NCI-H146 treated with DMSO at 0.1 percent for 48 hours (cell line): ENCODE measurements at regions not wholly inside any gene's neighbourhood (a gene's known extent, or its start where the extent isn't known, plus 50 kb on each side); places are given as distances from the start of the nearest gene placed in this dataset.

Source experiments
- DNase-seq: peaks from one replicate; lab custom pipeline; 2025; ENCODE audit not compliant: unreplicated experiment; lab: John Stamatoyannopoulos, UW

DNA sequence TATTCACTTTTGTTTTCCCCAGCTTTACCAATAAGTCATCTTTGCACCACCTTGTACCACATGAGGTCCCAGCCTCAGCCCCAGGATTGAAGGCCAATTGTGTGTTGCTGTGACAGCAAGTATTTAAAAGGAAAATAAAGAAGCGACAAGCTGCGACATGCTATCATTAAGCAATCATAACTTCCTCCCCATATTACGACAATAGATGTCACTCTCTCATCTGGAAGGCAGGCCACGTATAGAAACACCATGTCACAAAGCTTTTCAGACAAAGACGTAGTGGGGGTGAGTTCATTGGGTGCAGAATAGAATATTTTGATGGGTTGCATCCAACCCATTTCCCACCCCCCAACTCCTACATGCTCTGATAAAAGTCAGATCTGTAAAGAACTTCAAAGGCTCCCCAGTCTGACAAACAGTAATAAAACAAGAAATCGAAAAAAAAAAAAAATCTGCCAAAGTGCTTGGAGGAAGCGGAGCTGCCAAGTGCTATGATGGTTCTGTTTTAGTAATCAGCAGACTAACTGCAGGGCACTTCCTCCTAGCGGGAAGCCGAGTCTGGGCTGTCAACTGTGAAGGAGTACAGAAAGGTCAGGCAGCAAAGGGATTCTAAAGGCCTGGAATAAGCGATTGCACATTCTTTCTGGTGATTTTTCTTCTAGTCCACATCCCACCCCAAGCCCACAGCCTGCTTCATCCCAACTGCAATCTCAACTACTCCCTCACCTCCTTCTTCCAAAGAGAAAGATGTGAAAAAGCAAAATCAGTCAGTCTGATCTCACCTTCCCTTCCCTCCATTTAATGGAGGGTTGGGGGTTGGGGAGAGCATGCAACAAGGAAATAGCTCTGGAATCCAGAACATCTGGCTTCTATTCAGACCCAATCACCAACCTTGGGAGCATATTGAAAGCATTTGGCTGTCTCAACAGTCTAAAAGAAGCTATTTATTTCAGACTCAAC, 131.4 kb upstream of the UBASH3B start:
- DNase-seq, result no peak

- no peak for DNase-seq
These were observed 133.9 kb upstream of the UBASH3B start for GRCh38 chr11:122521626-122522025.

DNA sequence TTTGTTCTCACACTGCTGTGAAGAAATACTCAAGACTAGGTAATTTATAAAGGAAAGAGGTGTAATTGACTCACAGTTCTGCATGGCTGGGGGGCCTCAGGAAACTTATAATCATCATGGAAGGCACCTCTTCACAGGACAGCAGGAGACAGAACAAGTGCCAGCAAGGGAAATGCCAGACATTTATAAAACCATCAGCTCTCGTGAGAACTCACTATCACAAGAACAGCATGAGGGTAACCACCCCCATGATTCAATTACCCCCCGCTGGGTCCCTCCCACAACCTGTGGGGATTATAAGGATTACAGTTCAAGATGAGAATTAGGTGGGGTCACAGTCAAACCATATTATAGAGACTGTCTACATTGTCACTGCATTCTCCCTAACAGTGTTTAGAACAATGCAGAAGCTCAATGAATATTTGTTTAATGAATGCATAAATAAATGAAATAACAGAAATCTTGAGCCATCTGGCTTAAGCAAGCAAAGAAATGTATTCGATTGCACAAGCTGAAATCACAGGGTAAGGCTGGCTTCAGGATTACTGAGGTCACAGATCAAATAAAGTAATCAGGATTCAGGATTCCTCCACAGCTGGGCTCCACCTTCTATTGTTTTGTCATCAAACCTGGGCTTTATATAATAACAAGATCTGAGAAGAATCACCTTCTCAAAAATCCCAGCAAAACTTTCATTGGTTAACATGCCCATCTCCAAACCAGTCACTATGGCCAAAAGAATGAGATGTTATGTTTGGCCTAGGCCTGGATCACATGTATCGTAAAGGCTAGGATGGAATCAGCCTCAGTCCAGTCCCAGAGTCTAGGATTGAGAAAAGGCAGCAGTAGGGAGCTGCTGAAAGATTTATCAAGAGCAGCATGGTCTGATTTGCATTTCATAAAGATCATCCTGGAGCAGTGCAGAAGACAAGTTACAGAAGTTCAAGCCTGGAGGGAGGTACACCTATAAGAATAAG, 137.8 kb upstream of the UBASH3B start:
- DNase-seq, result no peak

GRCh38 chr11:122516686-122517085, 138.8 kb upstream of the UBASH3B start:
- DNase-seq, result no peak

GRCh38 chr11:122513997-122514396, 141.5 kb upstream of the UBASH3B start:
- no peak for DNase-seq

DNA sequence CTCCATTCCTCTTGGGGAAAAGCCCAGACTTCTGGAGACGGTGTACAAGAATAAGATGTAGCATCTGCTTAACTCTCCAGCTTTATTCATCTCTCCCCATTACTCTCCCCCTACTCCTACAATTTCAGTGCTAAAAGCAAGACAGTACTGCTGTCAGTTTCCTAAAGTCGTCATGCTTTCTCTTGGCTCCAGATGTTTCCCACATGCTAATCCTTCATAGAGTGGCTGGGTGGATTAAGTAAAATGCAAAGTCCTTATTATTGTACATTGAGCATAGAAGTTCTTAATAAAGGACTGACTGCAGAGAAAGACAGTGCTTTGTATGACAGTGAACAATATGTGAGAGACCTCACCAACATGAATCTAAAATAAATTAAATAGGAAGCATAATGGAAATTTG, 142.2 kb upstream of the UBASH3B start:
- no peak for DNase-seq

GRCh38 chr11:122512688-122513087, 142.8 kb upstream of the UBASH3B start:
- DNase-seq, result no peak

DNA sequence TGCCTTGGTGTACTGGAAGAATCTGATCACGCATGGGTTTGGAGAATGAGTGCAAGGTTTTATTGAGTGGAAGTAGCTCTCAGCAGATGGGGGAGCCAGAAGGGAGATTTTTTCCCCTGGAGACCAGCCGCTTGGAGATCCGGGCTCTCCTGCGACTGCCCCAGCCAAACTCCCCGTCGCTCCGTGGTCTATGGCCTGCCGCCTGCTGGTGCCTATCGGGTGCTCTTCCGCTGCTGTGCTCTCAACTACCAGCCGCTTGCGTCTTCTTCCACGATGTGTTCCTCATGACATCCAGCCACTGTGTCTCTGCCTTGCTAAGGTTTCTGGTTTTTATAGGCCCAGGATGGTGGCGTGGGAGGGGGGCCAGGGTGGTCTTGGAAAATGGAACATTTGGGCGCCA, 145.6 kb upstream of the UBASH3B start:
- DNase-seq, result no peak

- no peak for DNase-seq
These were observed 146.4 kb upstream of the UBASH3B start for GRCh38 chr11:122509091-122509490.

- DNase-seq, result peak; percentile 1
These were observed 150.1 kb upstream of the UBASH3B start for GRCh38 chr11:122505304-122506006.

GRCh38 chr11:122494221-122494620, 161.3 kb upstream of the UBASH3B start:
- no peak for DNase-seq

GRCh38 chr11:122491509-122491908, 164.0 kb upstream of the UBASH3B start:
- no peak for DNase-seq

- DNase-seq, result no peak
These were observed 166.4 kb upstream of the UBASH3B start for GRCh38 chr11:122488892-122489706.

DNA sequence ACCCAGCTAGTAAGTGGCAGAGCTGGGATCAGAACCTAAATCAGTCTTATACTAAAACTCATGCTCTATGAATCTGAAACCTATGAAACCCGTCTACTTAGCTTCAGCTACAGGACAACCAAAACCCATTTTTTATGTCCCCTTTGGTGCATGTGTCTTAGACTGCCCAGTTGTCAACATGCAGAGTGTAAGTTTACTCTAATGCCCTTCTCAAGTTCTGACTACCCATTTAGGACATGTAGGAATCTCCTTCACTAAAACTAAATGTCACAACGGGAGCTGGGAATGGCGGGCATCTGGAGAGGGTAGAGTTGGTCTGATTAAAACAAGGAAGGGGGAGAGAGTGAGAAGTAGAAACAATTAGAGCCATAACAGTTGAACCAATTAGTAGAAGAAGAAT, 167.9 kb upstream of the UBASH3B start:
- DNase-seq, result no peak

DNA sequence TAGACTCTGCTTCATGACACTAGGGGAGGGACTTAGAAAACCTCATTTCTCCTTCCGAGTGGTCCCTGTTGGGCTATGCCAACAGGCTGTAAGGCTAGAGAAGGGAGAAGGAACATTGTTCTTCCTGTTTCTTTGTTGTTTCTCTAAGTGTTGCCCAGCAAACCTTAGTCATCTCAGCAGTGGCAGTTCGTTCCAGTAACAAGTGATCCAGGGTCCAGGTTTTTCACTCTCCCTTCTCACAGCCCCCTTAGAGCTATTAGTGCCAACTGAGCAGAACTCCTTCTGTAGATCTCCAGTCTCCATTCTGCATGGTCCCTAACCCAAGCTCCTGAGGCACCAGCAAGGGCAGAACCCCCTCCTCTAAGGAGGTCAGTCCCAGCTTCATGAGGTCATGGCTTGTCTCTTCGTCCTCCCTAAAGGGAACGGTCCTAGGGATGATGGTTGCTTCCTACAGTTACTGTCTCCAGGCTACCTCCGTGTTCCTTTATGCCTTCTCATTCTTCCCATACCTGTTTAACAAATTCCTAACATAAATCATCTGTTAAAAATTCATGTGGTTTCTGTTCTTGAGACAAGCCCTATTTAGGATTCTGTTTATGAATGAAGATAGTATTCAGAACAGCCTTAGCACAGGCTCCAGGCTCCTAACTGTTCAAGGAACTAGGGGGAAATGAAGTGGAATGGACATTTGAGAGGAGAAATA, 168.6 kb upstream of the UBASH3B start:
- DNase-seq, result no peak

DNA sequence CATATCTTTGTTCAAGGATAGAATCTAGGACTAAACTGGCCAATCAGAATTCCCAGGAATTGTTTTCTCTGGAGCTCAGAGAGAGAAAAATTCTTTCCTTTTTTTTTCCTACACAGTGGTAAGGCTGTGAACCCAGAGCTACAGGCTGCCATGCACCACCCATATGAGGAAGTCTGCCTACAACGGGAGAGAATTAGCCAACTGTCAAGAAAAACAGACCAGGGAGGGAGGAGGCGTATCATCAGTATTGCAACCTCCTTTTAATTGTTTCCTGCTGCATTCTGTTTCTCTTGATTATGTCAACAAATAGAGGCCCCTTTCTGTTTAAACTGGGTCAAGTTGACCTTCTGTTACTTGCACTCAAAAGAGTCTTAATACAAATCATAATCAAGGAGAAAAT, 176.5 kb upstream of the UBASH3B start:
- no peak for DNase-seq

DNA sequence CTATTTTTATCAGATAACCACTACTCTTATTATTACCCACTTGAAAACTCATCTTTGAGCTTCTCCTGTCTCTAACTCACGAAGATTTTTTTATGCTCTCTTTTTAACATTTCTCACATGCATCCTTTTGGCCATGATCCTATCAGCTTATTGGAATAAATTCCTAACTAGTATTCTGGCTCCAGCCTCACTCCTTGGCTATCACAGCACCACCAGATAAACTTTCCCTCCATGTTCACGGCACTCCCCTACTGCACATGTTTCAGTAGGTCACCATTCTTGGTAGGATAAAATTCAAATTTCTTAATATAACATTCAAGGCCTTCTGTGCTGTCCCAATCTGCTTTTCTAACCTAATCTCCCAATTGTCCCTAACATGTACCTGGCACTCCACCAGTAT, 186.6 kb upstream of the UBASH3B start:
- DNase-seq, result no peak

GRCh38 chr11:122463530-122463929, 192.0 kb upstream of the UBASH3B start:
- no peak for DNase-seq

GRCh38 chr11:122459064-122459463, 196.5 kb upstream of the UBASH3B start:
- no peak for DNase-seq

GRCh38 chr11:122453586-122453985, 201.9 kb upstream of the UBASH3B start:
- DNase-seq, result no peak
